Retinal pigment epithelial cell (primary cell): ENCODE measurements at regions not wholly inside any gene's neighbourhood (a gene's known extent, or its start where the extent isn't known, plus 50 kb on each side); places are given as distances from the start of the nearest gene placed in this dataset.

Experiments used
- DNase-seq: peaks from one replicate; pipeline ENCODE4 v3.0.0-alpha.2; 2010; ENCODE audit warnings: low read depth
- H3K4me3 ChIP-seq: 2 replicates; pipeline ENCODE4 v1.5.1; 2011; ENCODE audit warnings: mild to moderate bottlenecking, low read length, control low read depth, moderate library complexity
- CTCF ChIP-seq: conservative IDR thresholded peaks from 2 replicates; pipeline ENCODE4 v1.5.1; 2011; ENCODE audit warnings: low read depth, low read length, control low read depth, inconsistent platforms

- H3K4me3 ChIP-seq: no peak overlapping the region
- no peak for DNase-seq
- TF ChIP-seq CTCF: no peak
Observed at GRCh38 chr3:89586676-89587075, 479.3 kb downstream of the EPHA3 start.

- DNase-seq: no peak
- TF ChIP-seq CTCF: no peak
- no peak overlapping the region for H3K4me3 ChIP-seq
Observed at GRCh38 chr3:89606151-89606550, 498.7 kb downstream of the EPHA3 start.

GRCh38 chr3:89612027-89612426 is 504.6 kb downstream of the EPHA3 start:
- DNase-seq: no peak
- no peak overlapping the region for H3K4me3 ChIP-seq
- no peak for TF ChIP-seq CTCF

- no peak for DNase-seq
- no peak overlapping the region for H3K4me3 ChIP-seq
- TF ChIP-seq CTCF: no peak
Observed at GRCh38 chr3:89613241-89613640, 505.8 kb downstream of the EPHA3 start.

- H3K4me3 ChIP-seq: no peak overlapping the region
- DNase-seq: no peak
- TF ChIP-seq CTCF: no peak
Observed at GRCh38 chr3:89617706-89618105, 510.3 kb downstream of the EPHA3 start.

GRCh38 chr3:89619263-89619662 is 511.8 kb downstream of the EPHA3 start:
- no peak overlapping the region for H3K4me3 ChIP-seq
- DNase-seq: no peak
- no peak for TF ChIP-seq CTCF

- H3K4me3 ChIP-seq: no peak overlapping the region
- no peak for TF ChIP-seq CTCF
- DNase-seq: no peak
Observed at GRCh38 chr3:89622063-89622700, 514.8 kb downstream of the EPHA3 start.
